SK-N-SH treated with all-trans-retinoic acid at 6 μM for 48 hours (cell line): ENCODE measurements at regions not wholly inside any gene's neighbourhood (a gene's known extent, or its start where the extent isn't known, plus 50 kb on each side); places are given as distances from the start of the nearest gene placed in this dataset.

Experiments used
- ARNTL ChIP-seq: fragments of 450-650 bp; formaldehyde crosslinking; IDR thresholded peaks from 2 replicates; pipeline ENCODE4 v1.5.0; 2020; ENCODE audit warnings: low read depth, mild to moderate bottlenecking, moderate library complexity, borderline replicate concordance
- CREB5 ChIP-seq: fragments of 250-450 bp; sonication (Bioruptor Pico); IDR thresholded peaks from 2 replicates; pipeline ENCODE4 v1.5.1; 2020; ENCODE audit warnings: low read depth, mild to moderate bottlenecking, moderate library complexity
- CSRNP3 ChIP-seq: fragments of 250-450 bp; sonication (Bioruptor Pico); IDR thresholded peaks from 2 replicates; pipeline ENCODE4 v1.5.1; 2021; ENCODE audit warnings: mild to moderate bottlenecking, moderate library complexity
- ESRRG ChIP-seq: fragments of 250-450 bp; sonication (Bioruptor Pico); IDR thresholded peaks from 2 replicates; pipeline ENCODE4 v1.6.1; 2021; ENCODE audit warnings: mild to moderate bottlenecking
- GLIS3 ChIP-seq: fragments of 250-450 bp; sonication (Bioruptor Pico); IDR thresholded peaks from 2 replicates; pipeline ENCODE4 v1.5.0; 2020; ENCODE audit warnings: mild to moderate bottlenecking, moderate library complexity
- ZNF70 ChIP-seq: fragments of 450-650 bp; formaldehyde crosslinking; IDR thresholded peaks from 2 replicates; pipeline ENCODE4 v1.5.0; 2020; ENCODE audit warnings: mild to moderate bottlenecking, moderate library complexity

GRCh38 chr10:90587561-90587960 is 270.3 kb downstream of the HTR7 start:
- no peak for TF ChIP-seq CREB5
- TF ChIP-seq ARNTL (CRISPR knock-in tag) = no peak
- no peak for TF ChIP-seq ESRRG (CRISPR knock-in tag)
- no peak for TF ChIP-seq ZNF70 (CRISPR knock-in tag)
- TF ChIP-seq CSRNP3 = no peak
- no peak for TF ChIP-seq GLIS3 (CRISPR knock-in tag)
